ENCODE measurements at regions not wholly inside any gene's neighbourhood (a gene's known extent, or its start where the extent isn't known, plus 50 kb on each side); places are given as distances from the start of the nearest gene placed in this dataset.
"Not testable (repeated sequence)": the region's sequence is repeated elsewhere in the genome, so short reads cannot be mapped to it uniquely, and the experiment has no call there.

DNA sequence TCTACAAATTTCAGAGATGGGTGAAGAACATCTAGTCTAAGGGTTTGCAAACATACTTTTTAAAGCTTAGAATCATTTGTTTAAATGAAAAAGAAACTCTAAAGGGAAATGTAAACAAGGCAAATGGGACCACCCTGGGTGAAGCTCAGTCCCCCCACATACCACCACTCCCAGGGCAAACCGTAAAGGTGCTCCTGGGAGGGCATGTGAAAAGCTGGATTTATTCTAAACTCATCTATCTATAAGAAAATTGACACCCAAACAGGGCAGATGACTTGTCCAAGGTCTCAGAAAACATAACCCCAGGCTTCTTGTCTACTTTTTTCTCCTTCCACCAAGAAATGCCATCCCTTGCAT lies 223.3 kb upstream of the PRKCQ start:
- DNase-seq (ENCODE audit: low read depth, low spot score) = no peak
- TF ChIP-seq, protein P1, sequence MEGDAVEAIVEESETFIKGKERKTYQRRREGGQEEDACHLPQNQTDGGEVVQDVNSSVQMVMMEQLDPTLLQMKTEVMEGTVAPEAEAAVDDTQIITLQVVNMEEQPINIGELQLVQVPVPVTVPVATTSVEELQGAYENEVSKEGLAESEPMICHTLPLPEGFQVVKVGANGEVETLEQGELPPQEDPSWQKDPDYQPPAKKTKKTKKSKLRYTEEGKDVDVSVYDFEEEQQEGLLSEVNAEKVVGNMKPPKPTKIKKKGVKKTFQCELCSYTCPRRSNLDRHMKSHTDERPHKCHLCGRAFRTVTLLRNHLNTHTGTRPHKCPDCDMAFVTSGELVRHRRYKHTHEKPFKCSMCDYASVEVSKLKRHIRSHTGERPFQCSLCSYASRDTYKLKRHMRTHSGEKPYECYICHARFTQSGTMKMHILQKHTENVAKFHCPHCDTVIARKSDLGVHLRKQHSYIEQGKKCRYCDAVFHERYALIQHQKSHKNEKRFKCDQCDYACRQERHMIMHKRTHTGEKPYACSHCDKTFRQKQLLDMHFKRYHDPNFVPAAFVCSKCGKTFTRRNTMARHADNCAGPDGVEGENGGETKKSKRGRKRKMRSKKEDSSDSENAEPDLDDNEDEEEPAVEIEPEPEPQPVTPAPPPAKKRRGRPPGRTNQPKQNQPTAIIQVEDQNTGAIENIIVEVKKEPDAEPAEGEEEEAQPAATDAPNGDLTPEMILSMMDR (IDR thresholded peaks at IDR 0.05; ENCODE audit: low read depth, low read length) = no peak
- in situ Hi-C loops (cut with HindIII; ENCODE audit: low sequenced_read_pairs) = no loop called here
- no peak overlapping the region for H3K4me3 ChIP-seq (ENCODE audit: low read depth, low read length)

DNA sequence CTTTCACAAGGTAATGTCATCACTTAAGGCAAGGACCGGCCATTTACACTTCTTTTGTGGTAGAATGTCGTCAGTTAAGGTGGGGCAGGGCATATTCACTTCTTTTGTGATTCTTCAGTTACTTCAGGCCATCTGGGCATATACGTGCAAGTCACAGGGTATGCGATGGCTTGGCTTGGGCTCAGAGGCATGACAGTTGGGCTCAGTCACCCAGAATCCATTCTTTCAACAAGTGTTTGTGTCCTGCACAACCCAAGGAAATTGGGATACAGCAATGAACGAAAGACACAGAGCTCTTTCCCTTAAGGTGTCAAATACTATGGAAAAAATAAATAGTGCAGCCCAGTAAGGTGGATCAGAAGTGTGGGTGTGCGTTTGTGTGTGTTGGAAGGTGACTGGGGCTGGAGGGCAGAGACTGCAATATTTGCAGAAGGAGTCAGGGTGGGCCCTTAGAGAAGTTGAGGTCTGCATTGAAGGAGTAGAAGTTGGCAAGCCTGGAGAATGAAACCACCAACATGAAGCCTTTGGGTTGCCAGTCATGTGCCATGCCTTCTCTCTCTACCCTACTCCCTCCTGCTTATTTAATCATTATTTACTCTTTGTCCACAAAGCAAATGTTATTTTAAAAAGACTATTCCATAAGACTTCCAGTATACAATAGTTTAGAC lies 222.8 kb upstream of the PRKCQ start:
- no peak overlapping the region for H3K4me3 ChIP-seq (ENCODE audit: low read depth, low read length)
- DNase-seq (ENCODE audit: low read depth, low spot score) = no peak
- TF ChIP-seq, protein P1 (IDR thresholded peaks at IDR 0.05; ENCODE audit: low read depth, low read length) = no peak
- in situ Hi-C loops (cut with HindIII; ENCODE audit: low sequenced_read_pairs) = no loop called here

DNA sequence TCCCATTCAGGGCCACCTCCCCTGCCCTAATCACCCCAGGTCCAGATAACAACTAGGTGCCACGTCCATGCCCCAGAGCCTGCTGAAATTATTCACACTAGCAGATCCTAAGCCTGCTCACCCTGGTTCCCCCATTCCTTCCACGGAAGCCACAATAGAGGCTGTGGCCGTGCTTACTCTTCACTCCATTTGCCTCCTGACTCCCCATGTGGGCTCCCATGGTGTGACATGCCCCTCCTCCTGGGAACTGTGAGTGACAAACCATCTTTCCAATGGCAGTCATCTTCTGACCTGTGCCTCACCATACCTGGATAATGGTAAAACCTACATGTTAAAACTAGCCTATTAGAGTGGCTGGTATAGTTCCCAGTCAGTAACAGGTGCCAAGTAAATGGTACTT lies 216.2 kb upstream of the PRKCQ start:
- DNase-seq (ENCODE audit: low read depth, low spot score) = no peak
- no peak overlapping the region for H3K4me3 ChIP-seq (ENCODE audit: low read depth, low read length)
- in situ Hi-C loops (cut with HindIII; ENCODE audit: low sequenced_read_pairs) = no loop called here
- TF ChIP-seq, protein P1 (IDR thresholded peaks at IDR 0.05; ENCODE audit: low read depth, low read length) = no peak

DNA sequence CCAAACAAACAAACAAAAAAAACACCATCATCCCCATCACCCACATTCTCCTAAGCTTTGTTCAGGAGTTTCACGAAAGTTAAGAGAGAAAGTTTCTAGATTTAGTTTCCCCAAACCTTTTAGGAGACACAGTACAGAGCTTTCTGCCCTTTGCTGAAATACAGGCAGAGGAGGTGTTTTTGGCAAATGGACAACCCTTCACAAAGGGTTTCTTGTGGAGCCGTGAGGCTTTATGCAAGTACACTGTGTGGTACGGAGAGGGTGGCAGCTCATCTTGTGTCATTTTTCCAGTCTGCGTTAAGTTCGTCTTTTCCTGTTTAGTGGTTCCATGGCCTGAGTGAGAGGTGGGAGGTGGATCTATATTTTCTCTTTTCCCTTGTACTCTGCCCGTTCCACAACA lies 215.5 kb upstream of the PRKCQ start:
- TF ChIP-seq, protein P1 (IDR thresholded peaks at IDR 0.05; ENCODE audit: low read depth, low read length) = no peak
- H3K4me3 ChIP-seq (ENCODE audit: low read depth, low read length) = no peak overlapping the region
- in situ Hi-C loops (cut with HindIII; ENCODE audit: low sequenced_read_pairs) = no loop called here
- no peak for DNase-seq (ENCODE audit: low read depth, low spot score)

DNA sequence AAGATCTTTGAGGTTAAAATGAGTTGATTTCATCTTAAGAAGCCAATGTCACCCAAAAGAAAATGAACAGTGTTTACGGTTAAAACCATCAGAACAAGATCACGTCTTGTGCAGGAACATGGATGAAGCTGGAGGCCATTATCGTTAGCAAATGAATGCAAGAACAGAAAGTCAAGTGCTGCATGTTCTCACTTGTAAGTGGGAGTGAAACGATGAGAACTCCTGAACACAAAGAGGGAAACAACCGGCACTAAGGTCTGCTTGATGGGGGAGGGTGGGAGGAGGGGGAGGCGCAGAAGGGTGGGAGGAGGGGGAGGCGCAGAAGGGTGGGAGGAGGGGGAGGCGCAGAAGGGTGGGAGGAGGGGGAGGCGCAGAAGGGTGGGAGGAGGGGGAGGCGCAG lies 214.8 kb upstream of the PRKCQ start:
- DNase-seq (ENCODE audit: low read depth, low spot score); in situ Hi-C loops (cut with HindIII; ENCODE audit: low sequenced_read_pairs): not testable (repeated sequence)

DNA sequence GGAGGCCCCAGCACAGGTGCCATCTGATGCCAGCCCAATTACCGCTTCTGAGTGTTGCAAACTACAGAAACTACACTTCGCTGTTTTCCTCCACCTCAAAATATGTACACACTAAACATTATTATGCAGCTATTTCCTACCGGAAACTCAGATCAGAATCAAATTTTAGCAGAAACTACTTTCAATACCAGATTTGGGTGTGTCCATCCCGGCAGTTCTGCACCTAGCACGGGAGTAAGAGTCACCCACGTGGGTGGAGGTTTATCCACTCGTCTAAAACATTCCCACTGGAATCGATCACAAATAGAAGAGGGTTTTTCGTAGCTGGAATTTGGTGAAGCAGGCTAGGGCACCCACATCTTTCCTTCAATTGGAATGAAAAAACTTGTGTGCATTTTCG lies 214.4 kb upstream of the PRKCQ start:
- no peak for DNase-seq (ENCODE audit: low read depth, low spot score)
- no peak overlapping the region for H3K4me3 ChIP-seq (ENCODE audit: low read depth, low read length)
- in situ Hi-C loops (cut with HindIII; ENCODE audit: low sequenced_read_pairs) = no loop called here
- TF ChIP-seq, protein P1 (IDR thresholded peaks at IDR 0.05; ENCODE audit: low read depth, low read length) = no peak

More for the DNA sequence above, 214.8 kb upstream of the PRKCQ start:
- H3K4me3 ChIP-seq (ENCODE audit: low read depth, low read length) = not testable (repeated sequence)

DNA sequence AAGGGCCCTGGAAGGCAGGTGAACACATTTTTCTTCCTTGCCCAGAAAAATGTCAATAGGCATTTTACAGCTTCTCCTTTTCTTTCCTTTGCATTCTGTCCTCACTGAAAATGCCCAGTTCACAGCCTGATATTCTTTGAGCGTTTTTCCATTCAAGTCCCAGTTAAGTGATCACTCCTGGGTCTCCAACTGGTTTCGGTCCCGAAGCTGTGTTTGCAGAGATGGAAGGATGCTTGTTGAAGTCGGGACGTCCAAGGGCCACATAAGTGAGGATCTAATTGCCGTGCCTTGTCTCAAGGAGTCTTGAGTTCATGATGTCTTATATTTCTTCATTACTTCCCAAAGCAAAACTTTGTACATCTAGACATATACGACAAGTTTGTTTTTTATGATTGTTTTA lies 208.7 kb upstream of the PRKCQ start:
- TF ChIP-seq, protein P1 (IDR thresholded peaks at IDR 0.05; ENCODE audit: low read depth, low read length) = no peak
- in situ Hi-C loops (cut with HindIII; ENCODE audit: low sequenced_read_pairs) = no loop called here
- no peak overlapping the region for H3K4me3 ChIP-seq (ENCODE audit: low read depth, low read length)
- no peak for DNase-seq (ENCODE audit: low read depth, low spot score)

Data from astrocyte of the spinal cord (primary cell).